ENCODE measurements at regions not wholly inside any gene's neighbourhood (a gene's known extent, or its start where the extent isn't known, plus 50 kb on each side); places are given as distances from the start of the nearest gene placed in this dataset.

DNA sequence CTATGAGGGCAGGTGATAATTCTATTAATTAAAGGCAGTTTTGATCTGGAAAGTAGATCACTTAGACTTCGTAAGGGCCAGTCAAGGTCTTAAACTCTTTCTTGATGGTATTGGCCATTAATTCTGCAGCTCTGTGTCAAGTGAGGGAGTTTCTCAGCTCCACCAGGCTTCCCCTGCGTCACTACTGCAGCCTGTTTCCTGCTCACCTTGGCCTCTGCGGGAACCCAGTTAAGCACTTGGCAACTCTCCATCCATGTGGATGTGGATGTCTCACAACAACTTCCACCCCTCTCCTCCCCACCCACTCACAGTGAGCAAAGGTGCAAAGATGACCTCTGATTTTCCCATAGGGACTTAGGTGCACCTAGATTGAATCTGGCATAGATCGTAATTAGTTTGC is 191.6 kb downstream of the PLK2 start:
- no peaks in the 10 kb centered on the region for H3K79me2 ChIP-seq (ENCODE audit: control insufficient read depth, insufficient read depth, low read length)

DNA sequence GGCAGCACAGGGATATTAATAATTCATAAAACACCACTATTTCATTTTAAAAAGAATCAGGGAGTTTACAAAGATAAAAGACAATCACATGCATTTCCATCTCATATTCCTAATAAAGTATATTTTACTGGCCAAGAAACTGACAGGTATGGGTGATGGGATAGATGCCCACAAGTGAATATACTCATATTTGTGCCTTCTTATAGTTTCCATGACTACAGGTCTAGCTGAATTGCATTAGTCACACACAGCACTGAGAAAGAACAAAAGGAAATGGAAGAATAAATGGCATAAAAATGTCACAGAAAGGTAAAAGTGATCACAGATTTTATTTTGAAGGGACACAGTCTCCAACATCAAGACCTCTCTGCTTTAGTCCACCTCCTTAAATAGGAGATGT is 193.5 kb downstream of the PLK2 start:
- Histone ChIP-seq H2BK5ac (ENCODE audit: low read length) (no peak overlapping the region), H2AK5ac (ENCODE audit: low read length) (no peak overlapping the region), H3K4me3 (ENCODE audit: low read length) (no peak overlapping the region), H3K79me2 (ENCODE audit: control insufficient read depth, insufficient read depth, low read length) (no peaks in the 10 kb centered on the region), H3K27me3 (ENCODE audit: insufficient read depth, low read length, poor library complexity) (no peaks in the 10 kb centered on the region), H3K4me1 (ENCODE audit: control insufficient read depth, low read depth, low read length) (no peaks in the 10 kb centered on the region), H3K4me2 (ENCODE audit: low read length) (no peak overlapping the region), H3K23ac (ENCODE audit: low read length) (no peak overlapping the region), H4K8ac (ENCODE audit: low read depth, low read length) (no peak overlapping the region), H4K5ac (ENCODE audit: low read length) (no peak overlapping the region), H3K4ac (ENCODE audit: low read depth, low read length) (no peak overlapping the region), H3K27ac (ENCODE audit: low read depth, low read length) (no peak overlapping the region), H3K18ac (ENCODE audit: low read length) (no peak overlapping the region), H3K9ac (ENCODE audit: low read length) (no peak overlapping the region), H2BK120ac (ENCODE audit: low read depth, low read length) (no peak overlapping the region), H3K79me1 (ENCODE audit: low read length) (no peaks in the 10 kb centered on the region), H3K36me3 (ENCODE audit: control insufficient read depth, insufficient read depth, low read length) (no peaks in the 10 kb centered on the region), H2BK15ac (replicated peaks; ENCODE audit: low read depth) (no peak overlapping the region), H3K56ac (ENCODE audit: low read length) (no peak overlapping the region)
- no peak for DNase-seq

More for the DNA sequence above, 191.6 kb downstream of the PLK2 start:
- no peak overlapping the region for H2BK120ac ChIP-seq (ENCODE audit: low read depth, low read length)
- no peak overlapping the region for H4K5ac ChIP-seq (ENCODE audit: low read length)
- no peak for DNase-seq
- H3K23ac ChIP-seq (ENCODE audit: low read length) = no peak overlapping the region
- H3K27me3 ChIP-seq (ENCODE audit: insufficient read depth, low read length, poor library complexity) = no peaks in the 10 kb centered on the region
- H4K8ac ChIP-seq (ENCODE audit: low read depth, low read length) = no peak overlapping the region
- H2BK15ac ChIP-seq (replicated peaks; ENCODE audit: low read depth) = no peak overlapping the region
- H2BK5ac ChIP-seq (ENCODE audit: low read length) = no peak overlapping the region
- no peak overlapping the region for H3K4ac ChIP-seq (ENCODE audit: low read depth, low read length)
- no peak overlapping the region for H3K18ac ChIP-seq (ENCODE audit: low read length)
- no peaks in the 10 kb centered on the region for H3K4me1 ChIP-seq (ENCODE audit: control insufficient read depth, low read depth, low read length)
- WGBS (ENCODE audit: extremely low coverage, insufficient coverage, low lambda C conversion rate) = no CpG with 5 or more reads among the region's 4 CpGs
- no peak overlapping the region for H3K27ac ChIP-seq (ENCODE audit: low read depth, low read length)
- H3K36me3 ChIP-seq (ENCODE audit: control insufficient read depth, insufficient read depth, low read length) = no peaks in the 10 kb centered on the region
- no peaks in the 10 kb centered on the region for H3K79me1 ChIP-seq (ENCODE audit: low read length)
- H3K4me2 ChIP-seq (ENCODE audit: low read length) = no peak overlapping the region
- no peak overlapping the region for H3K56ac ChIP-seq (ENCODE audit: low read length)
- no peak overlapping the region for H3K9ac ChIP-seq (ENCODE audit: low read length)
- no peak overlapping the region for H2AK5ac ChIP-seq (ENCODE audit: low read length)
- H3K4me3 ChIP-seq (ENCODE audit: low read length) = no peak overlapping the region

DNA sequence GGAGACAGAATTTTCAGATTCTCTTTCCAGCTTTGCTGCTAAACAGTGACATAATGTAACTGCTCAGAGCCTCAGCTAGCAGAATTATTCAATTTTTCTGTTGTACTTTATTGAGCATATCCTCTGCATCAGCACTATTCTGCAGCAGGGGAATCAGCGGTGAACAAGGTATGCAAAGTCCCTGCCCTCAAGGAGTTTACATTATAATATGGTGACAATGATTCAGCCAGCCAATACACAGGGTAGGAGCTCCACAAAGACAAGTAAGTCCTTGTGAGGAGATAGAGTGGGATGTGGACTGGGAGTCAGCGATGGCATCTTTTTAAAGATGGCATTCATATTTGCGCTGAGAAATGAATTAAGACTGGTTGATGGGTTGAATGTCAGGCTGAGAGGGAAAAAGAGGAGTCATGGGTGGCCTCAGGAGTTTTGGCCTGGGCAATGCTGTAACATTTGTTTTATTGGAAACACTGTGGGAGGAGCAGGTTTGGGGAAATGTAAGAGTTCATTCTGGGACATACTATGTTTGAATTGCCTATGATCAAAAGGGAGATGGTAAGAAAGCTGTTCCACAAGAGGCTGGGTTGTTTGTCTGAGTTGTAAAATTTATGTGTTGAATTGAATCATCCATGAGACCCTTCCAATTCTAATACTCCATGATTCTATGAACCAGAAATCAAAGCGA is 194.5 kb downstream of the PLK2 start:
- Histone ChIP-seq H3K27me3 (ENCODE audit: insufficient read depth, low read length, poor library complexity) (no peaks in the 10 kb centered on the region), H3K18ac (ENCODE audit: low read length) (no peak overlapping the region), H2BK15ac (replicated peaks; ENCODE audit: low read depth) (no peak overlapping the region), H2BK120ac (ENCODE audit: low read depth, low read length) (no peak overlapping the region), H3K4me3 (ENCODE audit: low read length) (no peak overlapping the region), H3K79me2 (ENCODE audit: control insufficient read depth, insufficient read depth, low read length) (no peaks in the 10 kb centered on the region), H3K79me1 (ENCODE audit: low read length) (no peaks in the 10 kb centered on the region), H3K4ac (ENCODE audit: low read depth, low read length) (no peak overlapping the region), H3K4me1 (ENCODE audit: control insufficient read depth, low read depth, low read length) (no peaks in the 10 kb centered on the region), H3K27ac (ENCODE audit: low read depth, low read length) (no peak overlapping the region), H3K23ac (ENCODE audit: low read length) (no peak overlapping the region), H2BK5ac (ENCODE audit: low read length) (no peak overlapping the region), H3K36me3 (ENCODE audit: control insufficient read depth, insufficient read depth, low read length) (no peaks in the 10 kb centered on the region), H3K56ac (ENCODE audit: low read length) (no peak overlapping the region), H4K5ac (ENCODE audit: low read length) (no peak overlapping the region), H3K4me2 (ENCODE audit: low read length) (no peak overlapping the region), H3K9ac (ENCODE audit: low read length) (no peak overlapping the region), H4K8ac (ENCODE audit: low read depth, low read length) (no peak overlapping the region), H2AK5ac (ENCODE audit: low read length) (no peak overlapping the region)
- DNase-seq = no peak
- WGBS (ENCODE audit: extremely low coverage, insufficient coverage, low lambda C conversion rate) = no CpG with 5 or more reads among the region's 4 CpGs

DNA sequence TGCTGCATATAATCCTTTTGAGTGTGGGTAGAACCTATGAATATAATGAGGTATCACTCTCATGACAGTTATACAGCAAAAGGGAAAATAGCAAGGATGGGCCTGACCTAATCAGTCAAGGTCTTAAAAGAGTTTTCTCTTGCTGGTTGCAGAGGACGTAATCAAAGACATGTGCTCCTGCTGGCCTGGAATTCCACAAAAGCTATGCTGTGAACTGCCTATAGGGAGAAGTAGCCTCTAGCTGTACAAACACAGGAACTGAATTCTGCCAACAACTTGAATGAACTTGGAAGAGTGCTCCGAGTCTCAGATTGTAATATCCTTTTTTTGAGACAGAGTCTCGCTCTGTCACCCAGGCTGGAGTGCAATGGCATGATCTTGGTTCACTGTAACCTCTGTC is 195.6 kb downstream of the PLK2 start:
- H2BK15ac ChIP-seq (replicated peaks; ENCODE audit: low read depth) = no peak overlapping the region
- H3K56ac ChIP-seq (ENCODE audit: low read length) = no peak overlapping the region
- H3K36me3 ChIP-seq (ENCODE audit: control insufficient read depth, insufficient read depth, low read length) = no peaks in the 10 kb centered on the region
- H3K9ac ChIP-seq (ENCODE audit: low read length) = no peak overlapping the region
- H3K27ac ChIP-seq (ENCODE audit: low read depth, low read length) = no peak overlapping the region
- DNase-seq = no peak
- no peaks in the 10 kb centered on the region for H3K79me1 ChIP-seq (ENCODE audit: low read length)
- no peak overlapping the region for H2BK120ac ChIP-seq (ENCODE audit: low read depth, low read length)
- H3K4me2 ChIP-seq (ENCODE audit: low read length) = no peak overlapping the region
- no peak overlapping the region for H4K5ac ChIP-seq (ENCODE audit: low read length)
- no peak overlapping the region for H2BK5ac ChIP-seq (ENCODE audit: low read length)
- H3K23ac ChIP-seq (ENCODE audit: low read length) = no peak overlapping the region
- H3K79me2 ChIP-seq (ENCODE audit: control insufficient read depth, insufficient read depth, low read length) = no peaks in the 10 kb centered on the region
- no peak overlapping the region for H3K4me3 ChIP-seq (ENCODE audit: low read length)
- no peak overlapping the region for H3K4ac ChIP-seq (ENCODE audit: low read depth, low read length)
- H2AK5ac ChIP-seq (ENCODE audit: low read length) = no peak overlapping the region
- H3K18ac ChIP-seq (ENCODE audit: low read length) = no peak overlapping the region
- H4K8ac ChIP-seq (ENCODE audit: low read depth, low read length) = no peak overlapping the region
- no CpG with 5 or more reads among the region's 3 CpGs for WGBS (ENCODE audit: extremely low coverage, insufficient coverage, low lambda C conversion rate)
- H3K4me1 ChIP-seq (ENCODE audit: control insufficient read depth, low read depth, low read length) = peaks cover 4% of the 10 kb centered on the region
- H3K27me3 ChIP-seq (ENCODE audit: insufficient read depth, low read length, poor library complexity) = no peaks in the 10 kb centered on the region

DNA sequence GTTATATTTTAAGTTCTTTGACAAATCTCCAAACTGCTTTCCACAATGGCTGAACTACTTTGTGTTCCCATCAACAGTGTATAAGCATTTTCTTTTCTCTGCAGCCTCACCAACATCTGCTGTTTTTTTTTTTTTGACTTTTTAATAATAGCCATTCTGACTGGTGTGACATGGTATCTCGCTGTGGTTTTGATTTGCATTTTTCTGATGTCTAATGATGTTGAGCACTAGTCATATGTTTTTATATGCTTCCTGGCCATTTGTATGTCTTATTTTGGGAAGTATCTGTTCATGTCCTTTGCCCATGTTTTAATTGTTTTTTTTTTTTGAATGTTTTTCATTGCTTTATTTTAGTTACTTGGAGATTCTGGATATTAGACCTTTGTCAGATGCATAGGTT is 196.6 kb downstream of the PLK2 start:
- DNase-seq = no peak
- H4K5ac ChIP-seq (ENCODE audit: low read length) = no peak overlapping the region
- H3K27me3 ChIP-seq (ENCODE audit: insufficient read depth, low read length, poor library complexity) = no peaks in the 10 kb centered on the region
- H3K36me3 ChIP-seq (ENCODE audit: control insufficient read depth, insufficient read depth, low read length) = no peaks in the 10 kb centered on the region
- H2BK5ac ChIP-seq (ENCODE audit: low read length) = no peak overlapping the region
- WGBS (ENCODE audit: extremely low coverage, insufficient coverage, low lambda C conversion rate) = no CpG with 5 or more reads among the region's 1 CpG
- no peaks in the 10 kb centered on the region for H3K79me2 ChIP-seq (ENCODE audit: control insufficient read depth, insufficient read depth, low read length)
- H2BK120ac ChIP-seq (ENCODE audit: low read depth, low read length) = no peak overlapping the region
- no peak overlapping the region for H3K4ac ChIP-seq (ENCODE audit: low read depth, low read length)
- H3K23ac ChIP-seq (ENCODE audit: low read length) = no peak overlapping the region
- H3K56ac ChIP-seq (ENCODE audit: low read length) = no peak overlapping the region
- no peaks in the 10 kb centered on the region for H3K79me1 ChIP-seq (ENCODE audit: low read length)
- no peak overlapping the region for H2BK15ac ChIP-seq (replicated peaks; ENCODE audit: low read depth)
- no peak overlapping the region for H4K8ac ChIP-seq (ENCODE audit: low read depth, low read length)
- H3K4me2 ChIP-seq (ENCODE audit: low read length) = no peak overlapping the region
- H3K27ac ChIP-seq (ENCODE audit: low read depth, low read length) = no peak overlapping the region
- H2AK5ac ChIP-seq (ENCODE audit: low read length) = no peak overlapping the region
- no peak overlapping the region for H3K18ac ChIP-seq (ENCODE audit: low read length)
- no peak overlapping the region for H3K4me3 ChIP-seq (ENCODE audit: low read length)
- peaks cover 5% of the 10 kb centered on the region for H3K4me1 ChIP-seq (ENCODE audit: control insufficient read depth, low read depth, low read length)
- H3K9ac ChIP-seq (ENCODE audit: low read length) = no peak overlapping the region

DNA sequence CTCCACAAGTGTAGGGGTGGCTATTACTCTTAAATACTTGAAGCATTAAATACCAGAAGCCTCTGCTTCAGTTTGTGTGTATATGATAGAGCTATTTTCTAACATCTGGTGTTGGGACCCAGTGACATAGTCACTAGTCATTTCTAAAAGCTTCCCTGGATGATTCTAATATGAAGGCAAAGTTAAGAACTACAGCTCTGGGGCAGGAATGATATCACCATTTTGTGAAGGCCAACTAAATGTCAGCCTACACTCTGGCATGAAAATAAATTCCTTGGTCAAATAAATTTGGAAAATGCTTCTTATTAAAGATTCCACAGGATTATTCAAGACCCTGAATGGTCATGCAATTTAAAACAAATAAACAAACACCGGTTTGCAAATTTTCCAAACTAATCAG is 197.7 kb downstream of the PLK2 start:
- no CpG with 5 or more reads among the region's 1 CpG for WGBS (ENCODE audit: extremely low coverage, insufficient coverage, low lambda C conversion rate)
- Histone ChIP-seq H3K4me2 (ENCODE audit: low read length) (no peak overlapping the region), H3K27me3 (ENCODE audit: insufficient read depth, low read length, poor library complexity) (no peaks in the 10 kb centered on the region), H2AK5ac (ENCODE audit: low read length) (no peak overlapping the region), H3K79me1 (ENCODE audit: low read length) (no peaks in the 10 kb centered on the region), H2BK15ac (replicated peaks; ENCODE audit: low read depth) (no peak overlapping the region), H3K4me3 (ENCODE audit: low read length) (no peak overlapping the region), H3K4ac (ENCODE audit: low read depth, low read length) (no peak overlapping the region), H3K36me3 (ENCODE audit: control insufficient read depth, insufficient read depth, low read length) (no peaks in the 10 kb centered on the region), H4K8ac (ENCODE audit: low read depth, low read length) (no peak overlapping the region), H3K4me1 (ENCODE audit: control insufficient read depth, low read depth, low read length) (peaks cover 5% of the 10 kb centered on the region), H3K9ac (ENCODE audit: low read length) (no peak overlapping the region), H3K79me2 (ENCODE audit: control insufficient read depth, insufficient read depth, low read length) (no peaks in the 10 kb centered on the region), H3K56ac (ENCODE audit: low read length) (no peak overlapping the region), H2BK120ac (ENCODE audit: low read depth, low read length) (no peak overlapping the region), H4K5ac (ENCODE audit: low read length) (no peak overlapping the region), H3K23ac (ENCODE audit: low read length) (no peak overlapping the region), H2BK5ac (ENCODE audit: low read length) (no peak overlapping the region), H3K18ac (ENCODE audit: low read length) (no peak overlapping the region), H3K27ac (ENCODE audit: low read depth, low read length) (no peak overlapping the region)
- DNase-seq = no peak
